Stomach smooth muscle (tissue), 2 donors: ENCODE measurements at regions not wholly inside any gene's neighbourhood (a gene's known extent, or its start where the extent isn't known, plus 50 kb on each side); places are given as distances from the start of the nearest gene placed in this dataset.

Experiments
- H3K27ac ChIP-seq: one replicate; pipeline ENCODE4 v1.7.0; 2013; ENCODE audit warnings: mild to moderate bottlenecking, low read length, inconsistent platforms
- H3K27me3 ChIP-seq, 2 donors: one replicate each; pipeline ENCODE4 v1.7.0; 2013; ENCODE audit warnings: low read length in 2 of 2; ENCODE audit not compliant: insufficient read depth in 2 of 2, control insufficient read depth in 1 of 2
- H3K36me3 ChIP-seq, 2 donors: one replicate each; pipeline ENCODE4 v1.7.0; 2013; ENCODE audit warnings: low read length in 2 of 2; ENCODE audit not compliant: control insufficient read depth in 2 of 2, insufficient read depth in 2 of 2
- H3K4me1 ChIP-seq: one replicate; pipeline ENCODE4 v1.7.0; 2013; ENCODE audit warnings: low read length; ENCODE audit not compliant: control insufficient read depth, insufficient read depth
- H3K4me3 ChIP-seq, 2 donors: one replicate each; pipeline ENCODE4 v1.7.0; 2013; ENCODE audit warnings: low read length in 2 of 2
- H3K9ac ChIP-seq, 2 donors: one replicate each; pipeline ENCODE4 v1.7.0; 2013; ENCODE audit warnings: low read length in 2 of 2, mild to moderate bottlenecking in 1 of 2
- H3K9me3 ChIP-seq, 2 donors: one replicate each; pipeline ENCODE4 v1.7.0; 2013; ENCODE audit warnings: low read length in 2 of 2; ENCODE audit not compliant: control insufficient read depth in 2 of 2
- donor health status: healthy.
- donor health status: Pancreatic carcinoma.

GRCh38 chr13:44181931-44182330 is 191.7 kb upstream of the SERP2 start:
- H3K27me3 ChIP-seq, result no peaks in the 10 kb centered on the region
- no peaks in the 10 kb centered on the region for H3K4me1 ChIP-seq
- H3K27ac ChIP-seq, result no peak overlapping the region
- H3K9me3 ChIP-seq, result no peaks in the 10 kb centered on the region
- no peak overlapping the region for H3K9ac ChIP-seq
- no peaks in the 10 kb centered on the region for H3K36me3 ChIP-seq
- no peak overlapping the region for H3K4me3 ChIP-seq

DNA sequence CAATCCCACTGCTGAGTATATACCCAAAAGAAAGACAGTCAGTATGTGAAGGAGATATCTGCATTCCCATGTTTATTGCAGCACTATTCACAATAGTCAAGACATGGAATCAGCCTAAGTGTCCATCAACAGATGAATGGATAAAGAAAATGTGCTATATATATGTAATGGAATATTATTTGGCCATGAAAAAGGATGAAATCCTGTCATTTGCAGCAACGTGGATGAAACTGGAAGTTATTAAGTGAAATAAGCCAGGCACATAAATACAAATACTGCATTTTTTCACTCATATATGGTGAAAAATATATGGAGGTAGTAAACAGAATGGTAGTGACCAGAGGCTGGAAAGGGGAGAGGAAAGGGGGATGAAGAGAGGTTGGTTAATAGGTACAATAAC is 188.9 kb upstream of the SERP2 start:
- Histone ChIP-seq H3K4me3 (no peak overlapping the region), H3K9ac (no peak overlapping the region), H3K27ac (no peak overlapping the region), H3K4me1 (no peaks in the 10 kb centered on the region), H3K36me3 (no peaks in the 10 kb centered on the region), H3K9me3 (no peaks in the 10 kb centered on the region), H3K27me3 (no peaks in the 10 kb centered on the region)

DNA sequence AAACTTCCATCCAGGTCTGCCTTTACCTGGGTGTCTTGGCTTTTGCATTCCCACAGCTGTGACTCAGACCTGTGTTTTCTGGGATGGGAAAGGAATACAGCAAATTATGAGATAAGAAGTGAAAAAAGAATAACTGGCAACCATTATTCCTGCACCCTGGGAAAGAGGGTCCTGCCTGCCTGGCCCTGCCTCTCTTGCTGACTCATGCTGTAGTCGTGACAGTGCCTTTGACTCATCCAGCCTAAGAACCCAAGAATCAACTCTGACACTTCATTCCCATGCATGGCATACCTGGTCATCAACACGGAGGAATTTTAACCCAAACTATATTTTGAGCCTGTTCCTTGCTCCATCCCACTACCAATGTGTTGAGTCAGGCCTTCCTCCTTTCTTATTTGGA is 185.4 kb upstream of the SERP2 start:
- no peak overlapping the region for H3K27ac ChIP-seq
- peaks cover 10% of the 10 kb centered on the region for H3K4me1 ChIP-seq
- no peaks in the 10 kb centered on the region for H3K9me3 ChIP-seq
- H3K36me3 ChIP-seq, result no peaks in the 10 kb centered on the region
- no peak overlapping the region for H3K9ac ChIP-seq
- no peaks in the 10 kb centered on the region for H3K27me3 ChIP-seq
- H3K4me3 ChIP-seq, result no peak overlapping the region

DNA sequence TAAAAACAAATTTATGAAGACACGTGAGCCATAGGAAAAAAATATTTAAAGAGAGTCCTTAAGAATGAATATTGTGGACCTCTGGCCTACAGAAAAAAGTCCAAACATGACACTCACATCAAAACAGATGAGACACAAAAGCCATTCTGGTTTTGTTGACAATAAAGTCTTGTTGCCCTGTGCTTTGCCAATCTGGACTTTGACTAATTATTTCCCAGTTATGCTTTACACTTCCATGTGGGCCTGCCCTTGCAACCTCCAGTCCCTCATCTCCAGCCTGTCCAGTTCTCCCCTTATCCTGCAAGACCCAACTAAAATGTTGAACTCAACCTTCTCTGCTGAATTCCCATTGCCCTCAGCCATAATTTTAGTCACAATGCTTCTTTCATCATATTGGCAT is 184.5 kb upstream of the SERP2 start:
- Histone ChIP-seq H3K9ac (no peak overlapping the region), H3K4me3 (no peak overlapping the region), H3K27ac (no peak overlapping the region), H3K36me3 (no peaks in the 10 kb centered on the region), H3K4me1 (peaks cover 10% of the 10 kb centered on the region), H3K27me3 (no peaks in the 10 kb centered on the region), H3K9me3 (no peaks in the 10 kb centered on the region)

GRCh38 chr13:44191103-44191502 is 182.5 kb upstream of the SERP2 start:
- peak overlapping the region; percentile 28 to 56 for H3K4me3 ChIP-seq
- H3K9ac ChIP-seq, result peak overlapping the region in 1 of 2 donors; percentile 36
- peak overlapping the region; percentile 70 for H3K27ac ChIP-seq

GRCh38 chr13:44191504-44192171 is 182.0 kb upstream of the SERP2 start:
- Histone ChIP-seq H3K9me3 (no peaks in the 10 kb centered on the region), H3K4me1 (peaks cover 10% of the 10 kb centered on the region), H3K36me3 (no peaks in the 10 kb centered on the region), H3K27ac (peak overlapping the region; percentile 70), H3K4me3 (peak overlapping the region; percentile 28 to 56), H3K27me3 (no peaks in the 10 kb centered on the region), H3K9ac (peak overlapping the region in 1 of 2 donors; percentile 36)

More at GRCh38 chr13:44191103-44191502, 182.5 kb upstream of the SERP2 start:
- Histone ChIP-seq H3K4me1 (peaks cover 10% of the 10 kb centered on the region), H3K27me3 (no peaks in the 10 kb centered on the region), H3K36me3 (no peaks in the 10 kb centered on the region), H3K9me3 (no peaks in the 10 kb centered on the region)

DNA sequence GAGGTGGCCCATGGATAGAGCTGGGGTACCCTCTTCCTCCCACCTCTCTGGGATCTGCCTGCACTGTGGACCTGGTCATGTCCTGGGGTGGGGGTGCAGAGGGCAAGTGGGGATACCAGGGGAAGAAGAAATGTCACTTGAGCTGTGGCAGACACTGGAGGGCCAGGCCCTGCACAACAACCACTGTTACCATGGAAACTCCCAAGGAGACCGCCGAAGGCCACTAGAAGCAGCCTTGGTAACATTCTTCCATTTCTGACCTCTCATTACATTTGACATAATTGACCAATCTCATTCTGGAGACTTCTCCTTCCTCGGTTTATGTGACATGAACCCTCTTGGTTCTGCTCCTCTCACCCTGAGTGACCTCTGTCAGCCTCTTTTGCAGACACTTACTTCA is 179.9 kb upstream of the SERP2 start:
- Histone ChIP-seq H3K4me3 (no peak overlapping the region), H3K4me1 (peaks cover 16% of the 10 kb centered on the region), H3K27me3 (no peaks in the 10 kb centered on the region), H3K36me3 (no peaks in the 10 kb centered on the region), H3K27ac (no peak overlapping the region), H3K9me3 (no peaks in the 10 kb centered on the region), H3K9ac (no peak overlapping the region)

DNA sequence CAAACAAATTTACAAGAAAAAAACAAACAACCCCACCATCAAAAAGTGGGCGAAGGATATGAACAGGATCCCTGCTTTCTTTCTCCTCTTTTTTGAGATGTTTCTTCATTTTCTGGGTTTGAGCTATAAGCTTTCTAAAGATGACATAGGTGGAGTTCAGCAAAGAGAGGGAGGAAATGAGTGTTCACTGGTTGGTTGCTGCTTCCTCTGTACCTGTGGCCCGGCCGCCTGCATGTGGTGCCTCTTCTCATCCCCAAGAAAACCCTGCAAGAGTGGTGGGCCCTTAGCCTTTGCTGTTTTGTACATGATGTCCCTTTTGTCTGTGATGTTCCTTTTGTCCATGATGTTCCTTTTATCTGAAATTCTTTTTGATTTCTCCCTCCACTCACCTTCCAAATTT is 178.4 kb upstream of the SERP2 start:
- Histone ChIP-seq H3K27me3 (no peaks in the 10 kb centered on the region), H3K4me1 (peaks cover 22% of the 10 kb centered on the region), H3K4me3 (no peak overlapping the region), H3K27ac (no peak overlapping the region), H3K36me3 (no peaks in the 10 kb centered on the region), H3K9ac (no peak overlapping the region), H3K9me3 (no peaks in the 10 kb centered on the region)

DNA sequence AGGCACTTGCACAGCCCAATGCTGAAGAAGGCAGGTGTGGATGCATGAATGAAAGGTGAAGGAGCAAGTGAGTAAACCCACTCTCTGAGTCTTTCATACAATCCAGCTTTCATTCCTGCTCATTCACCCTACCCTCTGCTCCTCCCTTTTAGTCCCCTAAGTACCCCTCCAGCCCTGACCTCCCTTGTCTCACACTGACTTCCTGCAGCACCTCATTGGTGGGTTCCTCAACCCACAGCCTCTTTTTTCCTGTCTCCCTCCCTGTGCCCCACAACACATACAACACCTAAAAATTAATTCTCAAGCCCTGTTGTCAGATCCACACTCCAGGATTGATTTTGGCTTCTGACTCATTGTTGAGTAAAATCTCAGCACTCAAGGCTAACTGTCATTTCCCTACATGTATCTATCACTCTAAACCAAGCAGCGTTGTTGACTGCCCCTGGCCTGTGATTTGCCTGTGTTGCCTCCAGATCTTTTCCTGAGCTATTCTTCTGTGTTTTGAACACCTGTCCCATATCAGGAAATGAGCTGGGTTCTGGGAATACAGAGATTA is 177.3 kb upstream of the SERP2 start:
- Histone ChIP-seq H3K4me1 (peaks cover 19% of the 10 kb centered on the region), H3K27me3 (no peaks in the 10 kb centered on the region), H3K4me3 (no peak overlapping the region), H3K9me3 (no peaks in the 10 kb centered on the region), H3K27ac (no peak overlapping the region), H3K9ac (no peak overlapping the region), H3K36me3 (no peaks in the 10 kb centered on the region)

- H3K4me1 ChIP-seq, result peaks cover 12% of the 10 kb centered on the region
- H3K27me3 ChIP-seq, result no peaks in the 10 kb centered on the region
- H3K9ac ChIP-seq, result no peak overlapping the region
- H3K36me3 ChIP-seq, result no peaks in the 10 kb centered on the region
- no peak overlapping the region for H3K27ac ChIP-seq
- H3K9me3 ChIP-seq, result no peaks in the 10 kb centered on the region
- H3K4me3 ChIP-seq, result no peak overlapping the region
These were observed 175.5 kb upstream of the SERP2 start for GRCh38 chr13:44197791-44198770.
